ENCODE measurements at regions not wholly inside any gene's neighbourhood (a gene's known extent, or its start where the extent isn't known, plus 50 kb on each side); places are given as distances from the start of the nearest gene placed in this dataset.

GRCh38 chr3:53949541-53949940 is 57.9 kb upstream of the SELENOK start:
- no peak for DNase-seq (ENCODE audit: low read depth, low spot score)

DNA sequence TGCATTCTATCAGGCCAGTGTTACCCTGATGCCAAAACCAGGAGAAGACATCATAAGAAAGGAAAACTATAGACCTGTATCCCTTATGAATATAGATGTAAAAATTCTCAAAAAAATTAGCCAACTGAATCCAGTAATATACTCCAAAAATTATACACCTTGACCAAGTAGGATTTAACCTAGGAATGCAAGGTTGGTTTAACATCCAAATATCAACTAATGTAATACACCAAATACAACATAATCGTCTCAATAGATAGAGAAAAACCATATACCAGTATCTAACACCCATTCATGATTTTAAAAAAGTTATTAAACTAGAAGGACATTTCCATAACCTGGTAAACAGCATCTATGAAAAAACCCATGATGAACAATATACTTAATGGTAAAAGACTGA is 56.5 kb upstream of the SELENOK start:
- no peak for DNase-seq (ENCODE audit: low read depth, low spot score)

- DNase-seq (ENCODE audit: low read depth, low spot score) = no peak
Observed at GRCh38 chr3:53944028-53944427, 52.4 kb upstream of the SELENOK start.

DNA sequence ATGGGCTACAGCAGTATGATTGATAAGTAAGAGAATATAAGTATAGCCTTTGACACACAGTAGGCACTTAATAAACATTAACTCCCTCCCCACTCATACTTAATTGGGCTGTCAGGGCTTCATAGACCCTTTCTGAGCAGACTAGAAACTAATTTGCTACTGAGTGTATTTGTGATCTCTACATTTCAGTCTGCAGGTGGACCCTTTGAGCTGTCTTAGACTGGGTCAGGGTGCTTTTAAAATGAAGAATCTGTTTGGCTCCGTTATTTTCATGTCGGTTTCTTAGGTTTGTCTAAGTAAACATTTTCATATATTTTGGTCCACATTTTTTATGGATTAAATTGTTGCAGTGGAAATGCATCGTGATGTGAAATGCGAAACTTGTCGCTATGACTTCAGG is 50.3 kb upstream of the SELENOK start:
- no peak for DNase-seq (ENCODE audit: low read depth, low spot score)

All from ELF-1 (cell line).